ENCODE measurements at regions not wholly inside any gene's neighbourhood (a gene's known extent, or its start where the extent isn't known, plus 50 kb on each side); places are given as distances from the start of the nearest gene placed in this dataset.
A peak's percentile ranks its signal among the peaks of the same experiment; 100 is the strongest.

DNA sequence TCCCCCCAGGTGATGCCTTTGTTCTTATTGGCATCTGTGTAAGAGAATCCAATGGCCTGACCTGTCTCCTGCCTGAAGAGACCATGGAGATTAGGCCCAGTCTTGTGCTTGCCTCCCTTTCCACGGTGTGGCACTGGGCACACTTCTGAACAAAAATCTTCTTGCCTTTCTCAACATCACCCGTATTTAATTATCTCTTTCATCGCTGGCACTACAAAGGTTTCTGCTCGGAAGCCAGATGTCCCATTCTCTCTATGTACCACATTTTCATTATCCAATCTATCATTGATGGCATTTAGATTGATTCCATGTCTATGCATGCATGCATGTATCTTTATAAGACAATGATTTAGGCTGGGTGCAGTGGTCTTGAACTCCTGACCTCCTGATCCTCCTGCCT is 74.3 kb downstream of the SLC25A15 start:
- Histone ChIP-seq H3K27me3 (peaks cover 0 to 7% (median 0%) of the 10 kb centered on the region in 3 donors), H3K27ac (no peak overlapping the region), H3K9me3 (no peaks in the 10 kb centered on the region), H3K4me1 (no peaks in the 10 kb centered on the region), H3K36me3 (no peaks in the 10 kb centered on the region), H3K4me3 (no peak overlapping the region)
- 71 to 94% (median 83%) methylated on average over 4 of the region's 4 CpGs for WGBS, 5 donors
- intact Hi-C loops (cut with DNase I; ENCODE audit: low total_unique reads) = no loop called here
- no peak for TF ChIP-seq EP300 (IDR thresholded peaks at IDR 0.05)
- TF ChIP-seq POLR2A (IDR thresholded peaks at IDR 0.05) = no peak
- no peak for TF ChIP-seq POLR2AphosphoS5 (IDR thresholded peaks at IDR 0.05)
- TF ChIP-seq, protein P1, sequence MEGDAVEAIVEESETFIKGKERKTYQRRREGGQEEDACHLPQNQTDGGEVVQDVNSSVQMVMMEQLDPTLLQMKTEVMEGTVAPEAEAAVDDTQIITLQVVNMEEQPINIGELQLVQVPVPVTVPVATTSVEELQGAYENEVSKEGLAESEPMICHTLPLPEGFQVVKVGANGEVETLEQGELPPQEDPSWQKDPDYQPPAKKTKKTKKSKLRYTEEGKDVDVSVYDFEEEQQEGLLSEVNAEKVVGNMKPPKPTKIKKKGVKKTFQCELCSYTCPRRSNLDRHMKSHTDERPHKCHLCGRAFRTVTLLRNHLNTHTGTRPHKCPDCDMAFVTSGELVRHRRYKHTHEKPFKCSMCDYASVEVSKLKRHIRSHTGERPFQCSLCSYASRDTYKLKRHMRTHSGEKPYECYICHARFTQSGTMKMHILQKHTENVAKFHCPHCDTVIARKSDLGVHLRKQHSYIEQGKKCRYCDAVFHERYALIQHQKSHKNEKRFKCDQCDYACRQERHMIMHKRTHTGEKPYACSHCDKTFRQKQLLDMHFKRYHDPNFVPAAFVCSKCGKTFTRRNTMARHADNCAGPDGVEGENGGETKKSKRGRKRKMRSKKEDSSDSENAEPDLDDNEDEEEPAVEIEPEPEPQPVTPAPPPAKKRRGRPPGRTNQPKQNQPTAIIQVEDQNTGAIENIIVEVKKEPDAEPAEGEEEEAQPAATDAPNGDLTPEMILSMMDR (IDR thresholded peaks at IDR 0.05) = no peak
- DNase-seq = no peak

DNA sequence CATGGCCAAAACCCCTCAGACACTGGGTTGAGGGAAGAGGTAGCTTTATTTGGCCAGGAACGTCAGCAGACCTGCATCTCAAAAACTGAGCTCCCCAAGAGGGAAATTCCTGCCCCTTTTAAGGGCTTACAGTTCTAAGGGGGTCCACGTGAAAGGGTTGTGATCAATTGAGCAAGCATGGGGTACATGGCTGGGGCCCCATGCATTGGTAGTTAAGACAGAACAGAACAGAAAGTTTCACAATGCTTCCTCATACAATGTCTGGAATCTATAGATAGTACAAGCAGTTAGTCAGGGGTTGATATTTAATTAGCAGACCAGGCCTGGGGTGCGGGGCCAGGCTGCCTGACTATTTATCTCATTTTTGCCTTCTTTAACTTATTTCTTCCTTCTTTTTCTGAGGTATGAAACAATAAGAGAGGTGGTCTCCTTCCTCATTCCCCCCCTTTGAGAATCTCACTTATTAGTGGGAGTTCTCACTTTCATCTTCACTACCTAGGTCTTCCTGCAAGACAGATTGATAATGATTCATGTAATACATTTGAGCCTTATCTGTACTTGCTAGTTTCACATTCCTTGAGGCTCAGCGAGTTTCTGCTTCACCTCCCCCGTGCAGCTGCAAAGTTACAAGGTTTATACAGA is 84.8 kb downstream of the SLC25A15 start:
- Histone ChIP-seq H3K36me3 (peaks cover 6 to 82% (median 52%) of the 10 kb centered on the region in 4 donors), H3K27me3 (no peaks in the 10 kb centered on the region), H3K27ac (no peak overlapping the region), H3K9me3 (peaks cover 16 to 94% (median 68%) of the 10 kb centered on the region in 4 donors), H3K4me1 (no peaks in the 10 kb centered on the region), H3K4me3 (no peak overlapping the region)
- WGBS, 5 donors = 85 to 96% (median 94%) methylated on average over 5 of the region's 5 CpGs
- peak in 1 of 2 donors; percentile 9 for DNase-seq
- intact Hi-C loops (cut with DNase I; ENCODE audit: low total_unique reads) = no loop called here
- TF ChIP-seq EP300 (IDR thresholded peaks at IDR 0.05) (no peak), POLR2AphosphoS5 (IDR thresholded peaks at IDR 0.05) (no peak), POLR2A (IDR thresholded peaks at IDR 0.05) (no peak)
- TF ChIP-seq, protein P1 (IDR thresholded peaks at IDR 0.05) = no peak

DNA sequence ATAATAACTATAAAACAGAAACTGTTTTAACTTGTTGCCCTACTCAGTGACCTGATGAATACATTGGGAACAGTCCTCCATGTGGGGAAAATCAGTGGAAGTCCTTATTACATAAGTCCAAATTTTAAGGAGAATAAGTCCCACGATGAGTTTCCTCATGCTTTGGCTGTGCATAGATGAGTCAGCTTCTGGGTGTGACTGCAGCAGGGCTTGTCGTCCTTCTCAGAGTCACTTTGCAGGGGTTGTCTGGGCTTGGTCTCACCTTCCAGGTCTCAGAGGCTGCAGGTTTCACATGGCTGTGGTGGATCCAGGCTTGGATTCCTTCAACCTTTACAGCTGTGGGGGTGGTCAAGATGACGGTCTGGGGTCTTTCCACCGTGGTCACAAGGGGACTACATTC is 85.6 kb downstream of the SLC25A15 start:
- no peak for DNase-seq
- Histone ChIP-seq H3K9me3 (peaks cover 16 to 99% (median 68%) of the 10 kb centered on the region in 4 donors), H3K27me3 (no peaks in the 10 kb centered on the region), H3K4me1 (no peaks in the 10 kb centered on the region), H3K27ac (no peak overlapping the region), H3K4me3 (no peak overlapping the region), H3K36me3 (peaks cover 6 to 89% (median 58%) of the 10 kb centered on the region in 4 donors)
- WGBS, 5 donors = 94 to 99% (median 95%) methylated on average over 4 of the region's 4 CpGs
- intact Hi-C loops (cut with DNase I; ENCODE audit: low total_unique reads) = no loop called here
- TF ChIP-seq POLR2AphosphoS5 (IDR thresholded peaks at IDR 0.05) = no peak
- no peak for TF ChIP-seq POLR2A (IDR thresholded peaks at IDR 0.05)
- TF ChIP-seq, protein P1 (IDR thresholded peaks at IDR 0.05) = no peak
- TF ChIP-seq EP300 (IDR thresholded peaks at IDR 0.05) = no peak

DNA sequence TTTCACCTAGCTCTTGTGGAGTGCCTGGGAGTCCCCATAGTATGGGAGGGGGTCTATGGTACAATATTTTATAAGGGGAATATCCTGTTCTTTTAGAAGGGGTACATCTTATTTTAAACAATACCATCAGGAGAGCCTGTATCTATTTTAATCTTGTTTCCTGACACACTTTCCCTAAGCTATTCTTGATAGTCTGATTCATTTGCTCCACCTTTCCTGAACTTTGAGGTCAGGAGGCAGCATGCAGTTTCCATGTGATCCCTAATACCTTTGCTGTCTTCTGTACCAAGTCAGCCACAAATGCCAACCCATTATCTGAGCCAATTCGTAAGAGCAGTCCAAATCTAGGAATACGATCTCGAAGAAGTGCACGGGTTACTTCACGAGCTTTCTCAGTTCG is 86.2 kb downstream of the SLC25A15 start:
- intact Hi-C loops (cut with DNase I; ENCODE audit: low total_unique reads) = no loop called here
- peaks cover 16 to 99% (median 68%) of the 10 kb centered on the region in 4 donors for H3K9me3 ChIP-seq
- TF ChIP-seq POLR2A (IDR thresholded peaks at IDR 0.05) (no peak), EP300 (IDR thresholded peaks at IDR 0.05) (no peak), POLR2AphosphoS5 (IDR thresholded peaks at IDR 0.05) (no peak)
- TF ChIP-seq, protein P1 (IDR thresholded peaks at IDR 0.05) = no peak
- peaks cover 6 to 89% (median 62%) of the 10 kb centered on the region in 4 donors for H3K36me3 ChIP-seq
- no peaks in the 10 kb centered on the region for H3K4me1 ChIP-seq
- H3K27me3 ChIP-seq = no peaks in the 10 kb centered on the region
- no peak for DNase-seq
- no peak overlapping the region for H3K4me3 ChIP-seq
- 98 to 100% (median 98%) methylated on average over 6 of the region's 6 CpGs for WGBS, 5 donors
- H3K27ac ChIP-seq = no peak overlapping the region

All from stomach (tissue), 8 donors.